H1 (cell line): ENCODE measurements at regions not wholly inside any gene's neighbourhood (a gene's known extent, or its start where the extent isn't known, plus 50 kb on each side); places are given as distances from the start of the nearest gene placed in this dataset.

Experiments used
- CTCF ChIA-PET: fragments of 300-600 bp; sonication (Branson Sonifier 250); formaldehyde crosslinking; loops from one replicate; lab custom pipeline; 2021; ENCODE audit not compliant: partially characterized antibody; lab: Charles Lee
- POLR2A ChIA-PET: fragments of 300-600 bp; sonication (Branson Sonifier 250); formaldehyde crosslinking; loops from one replicate; lab custom pipeline; 2021; ENCODE audit warnings: inconsistent platforms; ENCODE audit not compliant: partially characterized antibody; lab: Charles Lee
- DNase-seq, 2 experiments: peaks; one replicate each; pipeline versions ENCODE4 v3.0.0 to v3.0.0-alpha.2; 2010 to 2022; ENCODE audit warnings: low spot score in 2 of 2, low read depth in 1 of 2, mixed read lengths in 1 of 2
- FAIRE-seq: peaks from 2 replicates; lab custom pipeline; 2011; peaks lifted over from hg19 to GRCh38; lab: Jason Lieb, UNC
- H2AFZ ChIP-seq: 2 replicates; pipeline ENCODE4 v1.8.1; 2012; ENCODE audit warnings: low read length, inconsistent platforms
- H2AK5ac ChIP-seq: 2 replicates; pipeline ENCODE4 v1.6.1; 2013; ENCODE audit warnings: low read depth, low read length
- H2BK120ac ChIP-seq: replicated peaks from 2 replicates; pipeline ENCODE3; 2013; ENCODE audit warnings: low read depth, low read length, inconsistent platforms
- H2BK12ac ChIP-seq: 2 replicates; pipeline ENCODE4 v1.6.1; 2013; ENCODE audit warnings: low read depth, low read length
- H2BK15ac ChIP-seq: 2 replicates; pipeline ENCODE4 v1.6.1; 2013; ENCODE audit warnings: low read length
- H2BK20ac ChIP-seq: 2 replicates; pipeline ENCODE4 v1.6.1; 2013; ENCODE audit warnings: low read length
- H2BK5ac ChIP-seq: 2 replicates; pipeline ENCODE4 v1.6.1; 2013; ENCODE audit warnings: low read depth, low read length
- H3K14ac ChIP-seq: 2 replicates; pipeline ENCODE4 v1.6.1; 2013; ENCODE audit warnings: inconsistent platforms; ENCODE audit not compliant: insufficient read length
- H3K18ac ChIP-seq: 2 replicates; pipeline ENCODE4 v1.6.1; 2013; ENCODE audit warnings: low read length; ENCODE audit errors: extremely low read depth
- H3K23ac ChIP-seq: 2 replicates; pipeline ENCODE4 v1.6.1; 2013; ENCODE audit warnings: inconsistent platforms; ENCODE audit not compliant: insufficient read length
- H3K23me2 ChIP-seq: 2 replicates; pipeline ENCODE4 v1.6.1; 2013; ENCODE audit warnings: low read depth, low read length
- H3K27ac ChIP-seq: 2 replicates; pipeline ENCODE4 v1.6.1; 2011; ENCODE audit warnings: low read depth, low read length, inconsistent platforms
- H3K27me3 ChIP-seq, 4 experiments: replicated peaks in 1 of 4; 1 replicate in 1 of 4; 2 replicates in 3 of 4; pipeline versions ENCODE4 v1.6.1 to v1.8.1; 2011 to 2013; ENCODE audit warnings: low read length in 3 of 4, mild to moderate bottlenecking in 3 of 4, inconsistent platforms in 2 of 4, mixed read lengths in 2 of 4, moderate library complexity in 1 of 4; ENCODE audit not compliant: control insufficient read depth in 3 of 4, insufficient read depth in 3 of 4; ENCODE audit errors: extremely low read depth in 1 of 4
- H3K36me3 ChIP-seq, 4 experiments: 2 replicates each; pipeline versions ENCODE4 v1.6.1 to v1.8.1; 2011 to 2013; ENCODE audit warnings: mild to moderate bottlenecking in 4 of 4, low read length in 3 of 4, moderate library complexity in 2 of 4, control low read depth in 1 of 4, inconsistent platforms in 1 of 4; ENCODE audit not compliant: insufficient read depth in 4 of 4, control insufficient read depth in 2 of 4
- H3K4ac ChIP-seq: replicated peaks from 2 replicates; pipeline ENCODE3; 2013; ENCODE audit warnings: low read length, low read depth, mixed read lengths, inconsistent platforms; ENCODE audit not compliant: insufficient read length
- H3K4me1 ChIP-seq, 4 experiments: replicated peaks in 1 of 4; 1 replicate in 1 of 4; 2 replicates in 3 of 4; pipeline versions ENCODE4 v1.6.1 to v1.8.1; 2011 to 2013; ENCODE audit warnings: low read length in 3 of 4, inconsistent platforms in 2 of 4, mixed read lengths in 1 of 4; ENCODE audit not compliant: insufficient read depth in 4 of 4, control insufficient read depth in 3 of 4
- H3K4me2 ChIP-seq, 2 experiments: 2 replicates each; pipeline versions ENCODE4 v1.6.1 to v1.8.1; 2011 to 2013; ENCODE audit warnings: low read depth in 2 of 2, low read length in 2 of 2, control low read depth in 1 of 2, inconsistent platforms in 1 of 2, mild to moderate bottlenecking in 1 of 2; ENCODE audit not compliant: insufficient read depth in 1 of 2
- H3K4me3 ChIP-seq, 4 experiments: fragments of 200-600, 300-600 bp in 1 of 4; sonication (generic), shearing (Covaris generic), sonication (Bioruptor Twin) in 1 of 4; 2 replicates each; pipeline versions ENCODE4 v1.5.1 to v1.8.1; 2011 to 2016; ENCODE audit warnings: low read length in 4 of 4, low read depth in 3 of 4, control low read depth in 2 of 4, inconsistent platforms in 2 of 4, mild to moderate bottlenecking in 2 of 4, mixed read lengths in 1 of 4, moderate library complexity in 1 of 4; ENCODE audit not compliant: insufficient read depth in 2 of 4; ENCODE audit errors: extremely low read depth in 1 of 4
- H3K56ac ChIP-seq: replicated peaks from 2 replicates; pipeline ENCODE3; 2013; ENCODE audit warnings: low read depth, mild to moderate bottlenecking, mixed read lengths, low read length, inconsistent platforms; ENCODE audit not compliant: insufficient read length
- H3K79me1 ChIP-seq: 2 replicates; pipeline ENCODE4 v1.6.1; 2013; ENCODE audit warnings: low read depth, low read length, control low read depth
- H3K79me2 ChIP-seq, 2 experiments: 2 replicates each; pipeline versions ENCODE4 v1.6.1 to v1.8.1; 2012 to 2013; ENCODE audit warnings: low read length in 2 of 2, mild to moderate bottlenecking in 2 of 2, inconsistent platforms in 1 of 2; ENCODE audit not compliant: insufficient read depth in 2 of 2, control insufficient read depth in 1 of 2
- H3K9ac ChIP-seq, 4 experiments: replicated peaks in 1 of 4; 1 replicate in 1 of 4; 2 replicates in 3 of 4; pipeline versions ENCODE4 v1.6.1 to v1.8.1; 2011 to 2013; ENCODE audit warnings: low read depth in 3 of 4, low read length in 3 of 4, control low read depth in 2 of 4, mild to moderate bottlenecking in 2 of 4, moderate library complexity in 2 of 4, inconsistent platforms in 1 of 4; ENCODE audit errors: extremely low read depth in 1 of 4
- H3K9me3 ChIP-seq, 2 experiments: 2 replicates each; pipeline versions ENCODE4 v1.6.1 to v1.8.1; 2012 to 2013; ENCODE audit warnings: mild to moderate bottlenecking in 2 of 2, moderate library complexity in 2 of 2, control low read depth in 1 of 2, inconsistent platforms in 1 of 2, low read depth in 1 of 2, low read length in 1 of 2, mixed read lengths in 1 of 2; ENCODE audit not compliant: insufficient read depth in 2 of 2
- H4K20me1 ChIP-seq, 2 experiments: replicated peaks in 1 of 2; 2 replicates each; pipeline versions ENCODE3 to v1.8.1; 2011 to 2013; ENCODE audit warnings: inconsistent platforms in 2 of 2, low read length in 2 of 2, mild to moderate bottlenecking in 1 of 2; ENCODE audit not compliant: insufficient read depth in 2 of 2, control insufficient read depth in 1 of 2
- H4K5ac ChIP-seq: 2 replicates; pipeline ENCODE4 v1.6.1; 2013; ENCODE audit warnings: low read length, low read depth, mixed read lengths, inconsistent platforms; ENCODE audit not compliant: insufficient read length
- H4K8ac ChIP-seq: 2 replicates; pipeline ENCODE4 v1.8.0; 2013; ENCODE audit warnings: mild to moderate bottlenecking, moderate library complexity, low read length, inconsistent platforms; ENCODE audit not compliant: insufficient read depth; ENCODE audit errors: extremely low read depth
- H4K91ac ChIP-seq: replicated peaks from 2 replicates; pipeline ENCODE3; 2013; ENCODE audit warnings: low read length, mixed read lengths, inconsistent platforms; ENCODE audit not compliant: insufficient read length
- CBX5 ChIP-seq: fragments of 300-800, 300-1000 bp; sonication (generic); IDR thresholded peaks from 2 replicates; pipeline ENCODE4 v1.7.1; 2016; ENCODE audit warnings: antibody characterized with exemption, low read length, low read depth
- CEBPB ChIP-seq: IDR thresholded peaks from 2 replicates; pipeline ENCODE4 v1.6.1; 2012; ENCODE audit warnings: low read depth, low read length
- CHD2 ChIP-seq: IDR thresholded peaks from 2 replicates; pipeline ENCODE4 v1.6.1; 2012; ENCODE audit warnings: low read length, improper control_type of control experiment
- EP300 ChIP-seq, 2 experiments: IDR thresholded peaks; 1 replicate in 1 of 2; 2 replicates in 1 of 2; pipeline ENCODE4 v1.6.1; 2011 to 2012; ENCODE audit warnings: low read depth in 2 of 2, low read length in 2 of 2, mild to moderate bottlenecking in 2 of 2, borderline replicate concordance in 1 of 2, inconsistent platforms in 1 of 2, moderate library complexity in 1 of 2
- JUN ChIP-seq: IDR thresholded peaks from 2 replicates; pipeline ENCODE4 v1.6.1; 2011; ENCODE audit warnings: low read depth, mild to moderate bottlenecking, improper control_type of control experiment, low read length
- KDM1A ChIP-seq: fragments of 200-600, 300-600 bp; sonication (generic); IDR thresholded peaks from 2 replicates; pipeline ENCODE4 v1.7.1; 2016; ENCODE audit warnings: mild to moderate bottlenecking, low read length, borderline replicate concordance
- KDM5A ChIP-seq: fragments of 200-600 bp; IDR thresholded peaks from 2 replicates; pipeline ENCODE4 v1.7.1; 2012; ENCODE audit warnings: mild to moderate bottlenecking, low read length, inconsistent platforms, mixed read lengths
- PHF8 ChIP-seq: fragments of 200-600 bp; sonication (generic); conservative IDR thresholded peaks from 2 replicates; pipeline ENCODE4 v1.7.1; 2012; ENCODE audit warnings: low read depth, mild to moderate bottlenecking, inconsistent platforms, low read length, moderate library complexity
- POU5F1 ChIP-seq: IDR thresholded peaks from 2 replicates; pipeline ENCODE4 v1.6.1; 2011; ENCODE audit warnings: low read depth, mild to moderate bottlenecking, low read length, moderate library complexity
- SIN3A ChIP-seq, 2 experiments: IDR thresholded peaks in 1 of 2; conservative IDR thresholded peaks in 1 of 2; 2 replicates each; pipeline ENCODE4 v1.6.1; 2011 to 2012; ENCODE audit warnings: low read length in 2 of 2, improper control_type of control experiment in 1 of 2, low read depth in 1 of 2, mild to moderate bottlenecking in 1 of 2
- SIX5 ChIP-seq: IDR thresholded peaks from 2 replicates; pipeline ENCODE4 v1.6.1; 2011; ENCODE audit warnings: mild to moderate bottlenecking, low read depth, low read length
- SRF ChIP-seq: IDR thresholded peaks from 2 replicates; pipeline ENCODE4 v1.6.1; 2011; ENCODE audit warnings: mild to moderate bottlenecking, low read depth, low read length, moderate library complexity
- SUZ12 ChIP-seq: fragments of 200-600 bp; sonication (generic); IDR thresholded peaks from 2 replicates; pipeline ENCODE4 v1.6.1; 2012; ENCODE audit warnings: mild to moderate bottlenecking, inconsistent platforms, low read length, moderate library complexity, mixed read lengths
- TAF1 ChIP-seq: IDR thresholded peaks from 2 replicates; pipeline ENCODE4 v1.6.1; 2011; ENCODE audit warnings: mild to moderate bottlenecking, low read depth, low read length
- WGBS, 2 experiments: shearing (Covaris generic) in 1 of 2; methylation state at CpG; one replicate each; pipeline versions ENCODE4 v1.1.6 to v1.1.7; 2013 to 2015; ENCODE audit warnings: low lambda C conversion rate in 2 of 2, mixed read lengths in 2 of 2, inconsistent platforms in 1 of 2, low coverage in 1 of 2, missing lambda C conversion rate in 1 of 2; ENCODE audit not compliant: insufficient replicate concordance in 2 of 2, insufficient coverage in 1 of 2, insufficient read length in 1 of 2; ENCODE audit errors: extremely low coverage in 1 of 2, missing lambda C conversion rate in 1 of 2; 5-methylcytosine and 5-hydroxymethylcytosine counted together

GRCh38 chr6:166806962-166807757, 149.2 kb downstream of the RNASET2 start:
- H2AFZ ChIP-seq, result no peak overlapping the region
- H3K36me3 ChIP-seq, result no peaks in the 10 kb centered on the region
- no peak overlapping the region for H2BK12ac ChIP-seq
- no peak overlapping the region for H3K23ac ChIP-seq
- H2BK20ac ChIP-seq, result no peak overlapping the region
- H3K23me2 ChIP-seq, result no peaks in the 10 kb centered on the region
- H3K79me1 ChIP-seq, result 0 out of 2 replicates have a peak, but pooled peaks cover 3% of the 10 kb centered on the region
- H4K20me1 ChIP-seq, result no peaks in the 10 kb centered on the region
- POLR2A ChIA-PET, result no interaction called here
- no peak overlapping the region for H3K4me3 ChIP-seq
- no peaks in the 10 kb centered on the region for H3K27me3 ChIP-seq
- peaks cover 0 to 2% (median 0%) of the 10 kb centered on the region in 4 experiments; a peak in 1 of 7 replicates for H3K4me1 ChIP-seq
- DNase-seq, result no peak
- H4K91ac ChIP-seq, result no peak overlapping the region
- H4K5ac ChIP-seq, result no peak overlapping the region
- TF ChIP-seq CHD2 (no peak), TAF1 (no peak), SIN3A (conservative IDR thresholded peaks at IDR 0.05 in 1 of 2, IDR thresholded peaks at IDR 0.05 in 1 of 2; ENCODE audit: low read depth in 1 of 2, low read length in 2 of 2) (no peak), KDM1A (no peak), CEBPB (no peak), JUN (no peak), SIX5 (no peak), CBX5 (no peak), POU5F1 (no peak), SUZ12 (no peak), SRF (no peak), EP300 (IDR thresholded peaks at IDR 0.05; ENCODE audit: borderline replicate concordance in 1 of 2, low read depth in 2 of 2, low read length in 2 of 2) (no peak), KDM5A (no peak), PHF8 (no peak)
- TF ChIP-seq, all 59 proteins: peak for 0
- no peak overlapping the region for H3K56ac ChIP-seq
- no peak overlapping the region for H3K14ac ChIP-seq
- H4K8ac ChIP-seq, result no peak overlapping the region
- H3K4ac ChIP-seq, result no peak overlapping the region
- no peak overlapping the region for H2BK5ac ChIP-seq
- WGBS, 2 experiments, result 89% methylated on average over 11 of the region's 11 CpGs; no CpG with 5 or more reads in 1 of the 2 experiments
- FAIRE-seq, result no peak
- H3K79me2 ChIP-seq, result no peaks in the 10 kb centered on the region
- H3K9me3 ChIP-seq, result peaks cover 10 to 12% of the 10 kb centered on the region in 2 experiments; a peak in 2 of 4 replicates
- H3K9ac ChIP-seq, result no peak overlapping the region
- no peak overlapping the region for H2BK15ac ChIP-seq
- H2BK120ac ChIP-seq, result no peak overlapping the region
- H3K4me2 ChIP-seq, result no peak overlapping the region
- H2AK5ac ChIP-seq, result no peak overlapping the region
- CTCF ChIA-PET, result interaction anchor here (0.7 kb wide), 2 partner anchors 8 to 37 kb away, joined by 3 read pairs; no protein-coding TSS in a partner anchor
- no peak overlapping the region for H3K18ac ChIP-seq
- no peak overlapping the region for H3K27ac ChIP-seq
